ENCODE measurements at regions not wholly inside any gene's neighbourhood (a gene's known extent, or its start where the extent isn't known, plus 50 kb on each side); places are given as distances from the start of the nearest gene placed in this dataset.

DNA sequence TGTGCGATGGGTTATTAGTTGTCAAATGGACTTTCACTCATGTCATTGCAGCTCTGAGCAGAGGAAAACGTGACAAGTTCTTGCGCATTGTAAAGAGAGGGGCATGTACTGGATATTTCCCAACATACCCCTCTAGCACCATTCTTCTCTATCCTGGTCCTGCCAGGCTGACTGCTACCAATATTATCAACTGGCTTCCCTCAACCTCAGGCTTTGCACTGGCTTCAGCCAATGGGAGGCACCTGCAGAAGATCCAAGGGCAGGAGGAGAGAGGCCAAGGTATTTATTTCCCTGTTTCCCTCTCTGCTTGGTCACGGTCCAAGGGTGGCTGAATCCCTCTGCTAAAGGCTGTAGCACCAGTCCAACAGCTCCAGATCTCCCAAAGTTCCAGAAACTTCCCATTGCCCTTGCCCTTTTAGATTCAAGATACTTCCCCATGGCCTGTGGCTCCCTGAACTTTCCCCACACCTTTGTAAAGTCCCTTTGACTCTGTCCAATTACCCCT lies 175.6 kb upstream of the NECTIN1 start:
- peaks cover 9% of the 10 kb centered on the region; the same call in 1 of the 2 replicates for H3K27me3 ChIP-seq (ENCODE audit: low read depth)
- no peak for DNase-seq (ENCODE audit: low spot score in 2 of 2)
- in situ Hi-C loops (cut with MboI; ENCODE audit: low sequenced_read_pairs), result no loop called here
- no peaks in the 10 kb centered on the region for H3K9me3 ChIP-seq
- H3K4me3 ChIP-seq, result no peak overlapping the region
- H3K4me1 ChIP-seq, result no peaks in the 10 kb centered on the region
- no peaks in the 10 kb centered on the region for H3K36me3 ChIP-seq (replicated peaks)

DNA sequence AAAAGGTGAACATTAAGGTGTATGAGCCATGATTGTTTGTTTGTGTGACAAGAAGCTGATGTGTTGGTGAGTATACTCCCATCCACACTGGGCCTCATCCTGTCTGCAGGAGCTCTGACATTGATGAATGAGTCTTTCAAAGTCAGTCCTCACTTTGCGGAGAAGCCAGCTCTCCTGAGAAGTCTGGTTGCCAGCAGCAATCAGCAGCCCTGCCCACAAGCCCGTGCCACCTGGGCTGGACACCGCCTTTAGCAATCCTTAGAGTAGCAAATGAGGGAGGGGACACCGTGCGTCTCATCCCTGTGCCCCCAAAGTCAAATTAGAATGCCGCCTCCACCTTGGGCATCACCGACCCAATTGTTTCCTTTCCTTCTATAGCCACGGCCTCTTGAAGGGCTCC lies 174.8 kb upstream of the NECTIN1 start:
- Histone ChIP-seq H3K4me3 (no peak overlapping the region), H3K27me3 (ENCODE audit: low read depth) (peaks cover 6% of the 10 kb centered on the region; the same call in 1 of the 2 replicates), H3K4me1 (no peaks in the 10 kb centered on the region), H3K36me3 (replicated peaks) (no peaks in the 10 kb centered on the region), H3K9me3 (no peaks in the 10 kb centered on the region)
- in situ Hi-C loops (cut with MboI; ENCODE audit: low sequenced_read_pairs), result no loop called here
- DNase-seq (ENCODE audit: low spot score in 2 of 2), result no peak

DNA sequence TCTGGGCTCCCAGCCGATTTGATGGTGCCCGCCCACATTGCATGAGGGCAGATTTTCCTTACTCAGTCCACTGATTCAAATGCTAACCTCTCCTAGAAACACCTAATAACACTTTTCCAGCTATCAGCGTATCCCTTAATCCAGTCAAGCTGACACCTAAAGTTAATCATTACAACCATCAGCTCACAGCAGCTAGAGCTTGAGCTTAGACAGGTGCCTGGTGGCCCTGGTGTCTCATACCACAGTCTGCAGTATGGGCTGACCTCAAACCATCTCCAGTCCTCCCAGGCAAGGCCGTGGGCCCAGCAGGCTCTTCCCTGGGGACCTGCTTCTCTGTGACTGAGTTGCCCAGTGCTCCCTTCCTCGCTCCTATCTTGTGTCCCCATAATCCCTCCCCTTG lies 174.4 kb upstream of the NECTIN1 start:
- Histone ChIP-seq H3K4me1 (no peaks in the 10 kb centered on the region), H3K9me3 (no peaks in the 10 kb centered on the region), H3K4me3 (no peak overlapping the region), H3K36me3 (replicated peaks) (no peaks in the 10 kb centered on the region), H3K27me3 (ENCODE audit: low read depth) (peaks cover 3% of the 10 kb centered on the region; the same call in 1 of the 2 replicates)
- in situ Hi-C loops (cut with MboI; ENCODE audit: low sequenced_read_pairs), result no loop called here
- no peak for DNase-seq (ENCODE audit: low spot score in 2 of 2)

DNA sequence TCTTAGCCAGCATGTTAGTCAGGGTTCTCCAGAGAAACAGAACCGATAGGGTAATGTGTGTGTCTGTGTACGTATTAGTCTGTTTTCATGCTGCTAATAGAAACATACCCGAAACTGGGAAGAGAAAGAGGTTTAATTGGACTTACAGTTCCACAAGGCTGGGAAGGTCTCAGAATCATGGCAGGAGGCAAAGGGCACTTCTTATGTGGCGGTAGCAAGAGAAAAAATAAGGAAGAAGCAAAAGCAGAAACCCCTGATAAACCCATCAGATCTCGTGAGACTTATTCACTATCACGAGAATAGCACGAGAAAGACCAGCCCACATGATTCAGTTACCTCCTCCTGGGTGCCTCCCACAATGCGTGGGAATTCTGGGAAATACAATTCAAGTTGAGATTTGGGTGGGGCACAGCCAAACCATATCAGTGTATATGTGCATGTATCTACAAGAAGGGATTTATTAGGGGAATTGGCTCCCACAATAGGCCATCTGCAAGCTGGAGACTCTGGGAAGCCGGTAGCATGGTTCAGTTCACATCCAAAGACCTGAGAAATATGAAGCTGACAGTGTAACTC lies 173.7 kb upstream of the NECTIN1 start:
- Histone ChIP-seq H3K4me3 (no peak overlapping the region), H3K4me1 (no peaks in the 10 kb centered on the region), H3K36me3 (replicated peaks) (no peaks in the 10 kb centered on the region), H3K27me3 (ENCODE audit: low read depth) (peaks cover 3% of the 10 kb centered on the region; the same call in 1 of the 2 replicates), H3K9me3 (no peaks in the 10 kb centered on the region)
- in situ Hi-C loops (cut with MboI; ENCODE audit: low sequenced_read_pairs), result no loop called here
- DNase-seq (ENCODE audit: low spot score in 2 of 2), result no peak

DNA sequence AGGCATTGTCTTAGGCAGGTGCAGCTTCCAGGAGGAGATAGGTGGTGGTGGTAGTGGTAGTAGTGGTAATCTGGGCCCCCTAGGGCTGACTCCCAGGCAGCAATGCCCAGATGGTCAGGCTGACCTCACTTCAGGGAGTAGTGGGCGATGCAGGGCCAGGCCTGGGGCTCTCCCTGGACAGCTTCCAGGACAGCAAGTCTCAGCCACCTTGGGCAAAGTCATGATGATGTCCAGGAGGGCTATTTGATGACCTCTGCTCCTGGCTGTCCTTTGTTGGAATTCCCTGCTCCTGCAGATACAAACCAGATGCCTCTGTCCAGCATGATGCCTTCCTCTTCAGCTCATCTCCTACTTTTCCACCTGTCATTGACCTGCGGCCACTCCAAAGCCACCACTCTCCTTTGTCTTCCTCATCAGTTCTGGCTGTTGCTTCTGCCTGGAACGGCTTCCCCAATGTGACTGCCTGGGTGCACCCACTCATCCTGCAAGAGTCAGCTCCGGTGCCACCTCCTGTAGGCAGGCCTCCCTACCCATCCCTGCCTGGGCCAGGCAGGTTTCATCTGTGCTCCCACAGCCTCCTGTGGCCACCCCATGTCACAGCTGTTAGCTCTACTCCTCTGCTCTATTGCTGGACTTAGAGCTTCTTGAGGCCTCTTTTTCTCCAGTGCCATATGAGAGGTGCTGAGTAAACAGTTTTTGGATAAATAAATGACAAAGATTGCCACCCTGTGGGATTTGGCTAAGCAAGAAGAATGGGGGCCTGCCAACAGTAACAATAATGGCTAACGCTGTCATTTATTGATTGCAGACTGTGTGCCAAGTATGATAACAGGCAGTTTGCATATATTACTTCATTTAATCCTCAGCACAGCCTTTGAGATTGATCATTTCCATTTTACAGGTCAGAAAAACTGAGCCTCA lies 172.9 kb upstream of the NECTIN1 start:
- in situ Hi-C loops (cut with MboI; ENCODE audit: low sequenced_read_pairs), result no loop called here
- H3K9me3 ChIP-seq, result no peaks in the 10 kb centered on the region
- no peaks in the 10 kb centered on the region for H3K27me3 ChIP-seq (ENCODE audit: low read depth)
- H3K36me3 ChIP-seq (replicated peaks), result no peaks in the 10 kb centered on the region
- H3K4me1 ChIP-seq, result no peaks in the 10 kb centered on the region
- DNase-seq (ENCODE audit: low spot score in 2 of 2), result no peak
- no peak overlapping the region for H3K4me3 ChIP-seq

DNA sequence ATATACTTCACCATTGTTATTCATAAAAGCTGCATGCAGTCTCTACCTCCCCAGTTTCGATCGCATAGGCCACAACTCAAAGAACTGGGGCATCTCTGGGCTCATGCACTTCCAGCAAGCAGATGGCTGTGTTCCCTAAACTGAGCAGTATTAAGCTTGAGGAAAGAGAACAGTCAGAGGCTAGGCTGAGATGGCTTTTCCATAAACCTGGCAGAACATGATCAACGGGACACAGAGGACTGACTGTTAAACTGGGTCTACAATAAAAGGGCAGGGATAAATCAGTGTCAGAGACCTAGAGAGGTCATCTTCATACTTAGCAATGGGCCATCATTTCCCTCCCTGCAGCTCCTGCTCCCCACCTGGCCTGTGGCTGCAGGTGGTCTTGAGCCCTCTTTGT lies 171.0 kb upstream of the NECTIN1 start:
- H3K4me1 ChIP-seq, result no peaks in the 10 kb centered on the region
- no peaks in the 10 kb centered on the region for H3K27me3 ChIP-seq (ENCODE audit: low read depth)
- no peaks in the 10 kb centered on the region for H3K9me3 ChIP-seq
- DNase-seq (ENCODE audit: low spot score in 2 of 2), result no peak
- no peak overlapping the region for H3K4me3 ChIP-seq
- no peaks in the 10 kb centered on the region for H3K36me3 ChIP-seq (replicated peaks)
- in situ Hi-C loops (cut with MboI; ENCODE audit: low sequenced_read_pairs), result no loop called here

DNA sequence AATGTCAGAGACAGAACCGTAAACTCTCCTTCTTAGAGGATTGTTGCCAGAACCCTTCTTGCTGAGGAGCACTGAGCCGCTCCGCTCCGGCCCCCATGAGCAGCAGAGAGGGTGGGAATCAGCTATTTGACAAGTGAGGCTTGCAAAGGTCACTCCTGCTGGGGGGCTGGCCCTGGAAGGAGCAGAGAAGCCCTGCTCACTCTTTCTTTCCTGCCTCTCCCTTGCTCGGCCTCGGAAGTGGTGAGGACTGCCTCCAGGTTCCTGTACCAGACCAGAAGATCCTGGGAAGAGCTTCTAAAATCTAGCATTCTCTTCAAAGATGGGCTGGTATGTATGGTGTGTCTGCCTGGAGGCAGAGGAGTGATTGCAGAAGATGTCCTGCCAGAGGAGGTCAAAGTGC lies 168.6 kb upstream of the NECTIN1 start:
- Histone ChIP-seq H3K4me3 (no peak overlapping the region), H3K4me1 (no peaks in the 10 kb centered on the region), H3K36me3 (replicated peaks) (no peaks in the 10 kb centered on the region), H3K27me3 (ENCODE audit: low read depth) (0 out of 2 replicates have a peak, but pooled peaks cover 3% of the 10 kb centered on the region), H3K9me3 (no peaks in the 10 kb centered on the region)
- in situ Hi-C loops (cut with MboI; ENCODE audit: low sequenced_read_pairs), result no loop called here
- DNase-seq (ENCODE audit: low spot score in 2 of 2), result no peak

DNA sequence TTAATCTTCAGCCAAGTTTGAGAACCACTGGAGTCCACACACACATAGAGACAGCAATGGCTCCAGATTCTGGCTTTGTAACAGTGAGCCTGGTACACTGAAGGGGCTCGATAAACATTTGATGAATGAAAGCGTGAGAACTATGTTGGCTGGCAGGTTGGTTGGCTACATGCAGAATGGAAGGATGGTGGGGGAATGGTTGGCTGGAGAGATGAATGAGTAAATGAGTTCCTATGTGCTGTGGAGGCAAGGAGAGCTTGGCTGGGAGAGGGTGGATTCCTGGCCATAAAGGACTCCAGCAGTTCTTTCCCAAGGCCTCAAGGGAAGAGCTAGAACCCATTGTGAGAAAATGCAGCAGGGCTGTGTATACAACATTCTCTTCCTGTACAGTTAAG lies 168.0 kb upstream of the NECTIN1 start:
- Histone ChIP-seq H3K36me3 (replicated peaks) (no peaks in the 10 kb centered on the region), H3K9me3 (no peaks in the 10 kb centered on the region), H3K4me1 (no peaks in the 10 kb centered on the region), H3K27me3 (ENCODE audit: low read depth) (0 out of 2 replicates have a peak, but pooled peaks cover 3% of the 10 kb centered on the region), H3K4me3 (no peak overlapping the region)
- in situ Hi-C loops (cut with MboI; ENCODE audit: low sequenced_read_pairs), result no loop called here
- DNase-seq (ENCODE audit: low spot score in 2 of 2), result no peak

DNA sequence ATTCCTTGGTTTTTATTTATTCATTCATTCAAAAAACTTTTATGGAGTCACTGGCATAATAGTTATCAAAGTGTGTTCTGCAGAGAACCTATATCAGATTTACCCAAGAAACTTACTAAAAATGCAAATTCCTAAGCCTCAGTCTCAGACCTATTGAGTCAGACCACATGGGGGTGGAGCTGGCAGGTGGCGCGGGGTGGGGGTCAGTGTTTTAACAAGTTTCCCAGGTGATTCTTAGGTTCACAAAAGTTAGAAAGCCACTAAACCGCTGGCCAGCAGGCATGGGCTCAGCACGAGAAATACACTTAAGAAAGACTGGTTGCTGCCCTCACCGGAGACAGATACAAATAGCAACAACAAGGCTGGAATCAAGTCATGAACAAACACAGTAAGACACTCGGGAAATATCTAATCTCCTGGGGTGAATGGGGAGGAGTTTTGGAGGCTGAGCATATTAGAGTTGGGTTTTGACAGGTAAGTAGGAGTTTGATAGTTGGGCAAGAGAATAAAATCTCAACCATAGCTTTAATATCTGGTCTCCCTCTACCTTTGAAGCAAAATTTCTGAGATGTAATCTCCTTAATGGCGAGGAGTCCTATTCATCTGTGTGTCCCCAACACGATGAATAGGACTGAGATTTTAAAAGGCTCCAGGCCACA lies 167.5 kb upstream of the NECTIN1 start:
- in situ Hi-C loops (cut with MboI; ENCODE audit: low sequenced_read_pairs), result no loop called here
- Histone ChIP-seq H3K4me1 (no peaks in the 10 kb centered on the region), H3K4me3 (no peak overlapping the region), H3K36me3 (replicated peaks) (no peaks in the 10 kb centered on the region), H3K9me3 (no peaks in the 10 kb centered on the region), H3K27me3 (ENCODE audit: low read depth) (0 out of 2 replicates have a peak, but pooled peaks cover 3% of the 10 kb centered on the region)
- DNase-seq (ENCODE audit: low spot score in 2 of 2), result no peak

DNA sequence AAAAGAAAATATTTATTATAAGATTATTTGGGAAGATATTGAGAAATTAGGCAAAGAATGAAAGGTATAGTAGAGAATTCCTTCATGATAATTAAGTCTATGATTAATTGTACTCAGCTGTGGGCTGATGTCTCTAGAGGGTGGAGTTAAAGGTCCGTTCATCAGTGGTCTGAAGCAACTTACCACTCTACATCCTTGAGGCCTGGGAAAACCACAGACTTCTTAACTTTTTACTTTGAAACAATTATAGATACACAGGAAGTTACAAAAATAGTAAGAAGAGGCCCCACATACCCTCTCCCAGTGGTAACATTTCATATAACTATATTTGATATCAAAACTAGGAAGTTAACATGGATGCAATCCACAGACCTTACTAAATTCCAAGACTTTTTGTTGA lies 167.0 kb upstream of the NECTIN1 start:
- H3K4me3 ChIP-seq, result no peak overlapping the region
- no peaks in the 10 kb centered on the region for H3K4me1 ChIP-seq
- H3K36me3 ChIP-seq (replicated peaks), result no peaks in the 10 kb centered on the region
- in situ Hi-C loops (cut with MboI; ENCODE audit: low sequenced_read_pairs), result no loop called here
- no peaks in the 10 kb centered on the region for H3K9me3 ChIP-seq
- H3K27me3 ChIP-seq (ENCODE audit: low read depth), result 0 out of 2 replicates have a peak, but pooled peaks cover 3% of the 10 kb centered on the region
- no peak for DNase-seq (ENCODE audit: low spot score in 2 of 2)

DNA sequence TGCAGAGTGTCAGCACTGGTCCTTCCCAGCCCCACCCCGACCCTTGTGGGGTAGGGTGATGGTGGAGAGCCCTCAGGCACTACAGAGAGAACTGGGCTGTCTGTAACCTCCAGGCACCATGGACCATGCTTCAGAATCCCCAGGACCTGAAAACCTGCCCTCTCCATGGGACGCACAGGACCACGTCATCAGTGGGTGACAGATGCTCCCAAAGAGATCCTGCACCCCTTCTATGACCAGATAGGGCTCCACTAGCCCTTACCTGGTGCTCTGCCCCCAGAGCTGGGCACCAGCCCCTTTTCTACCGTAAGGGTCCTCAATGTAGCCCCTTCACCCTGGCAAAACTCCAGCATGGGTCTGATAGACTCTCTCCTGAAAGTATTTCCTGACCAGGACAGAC lies 165.9 kb upstream of the NECTIN1 start:
- H3K36me3 ChIP-seq (replicated peaks), result no peaks in the 10 kb centered on the region
- H3K4me1 ChIP-seq, result no peaks in the 10 kb centered on the region
- H3K27me3 ChIP-seq (ENCODE audit: low read depth), result 0 out of 2 replicates have a peak, but pooled peaks cover 3% of the 10 kb centered on the region
- no peaks in the 10 kb centered on the region for H3K9me3 ChIP-seq
- no peak for DNase-seq (ENCODE audit: low spot score in 2 of 2)
- no peak overlapping the region for H3K4me3 ChIP-seq
- in situ Hi-C loops (cut with MboI; ENCODE audit: low sequenced_read_pairs), result no loop called here

DNA sequence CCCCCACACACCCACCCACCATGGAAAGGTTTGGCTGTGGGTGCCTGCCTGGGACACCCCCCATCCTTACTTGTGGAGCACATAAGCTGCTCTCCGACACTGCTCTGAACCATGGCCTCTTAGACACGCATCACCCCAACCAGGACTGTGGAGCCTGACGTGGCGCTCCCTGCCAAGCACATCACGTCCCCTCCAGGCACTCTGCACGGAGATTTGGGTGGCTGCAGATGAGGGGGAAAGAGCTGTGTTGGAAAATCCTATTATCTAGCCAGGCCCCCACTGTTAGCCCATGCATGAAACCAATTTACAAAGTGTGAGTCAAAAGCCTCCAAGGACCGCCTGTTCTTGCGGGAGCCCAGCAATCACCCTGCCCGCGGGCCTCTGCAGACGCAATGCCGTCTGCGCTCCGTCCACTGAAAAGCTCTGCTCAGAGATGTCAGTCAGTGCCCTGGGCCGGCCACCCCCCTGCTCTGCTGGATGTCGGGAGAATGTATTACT lies 163.4 kb upstream of the NECTIN1 start:
- no peaks in the 10 kb centered on the region for H3K36me3 ChIP-seq (replicated peaks)
- H3K4me1 ChIP-seq, result no peaks in the 10 kb centered on the region
- no peaks in the 10 kb centered on the region for H3K9me3 ChIP-seq
- in situ Hi-C loops (cut with MboI; ENCODE audit: low sequenced_read_pairs), result no loop called here
- no peak overlapping the region for H3K4me3 ChIP-seq
- H3K27me3 ChIP-seq (ENCODE audit: low read depth), result 0 out of 2 replicates have a peak, but pooled peaks cover 3% of the 10 kb centered on the region
- no peak for DNase-seq (ENCODE audit: low spot score in 2 of 2)

DNA sequence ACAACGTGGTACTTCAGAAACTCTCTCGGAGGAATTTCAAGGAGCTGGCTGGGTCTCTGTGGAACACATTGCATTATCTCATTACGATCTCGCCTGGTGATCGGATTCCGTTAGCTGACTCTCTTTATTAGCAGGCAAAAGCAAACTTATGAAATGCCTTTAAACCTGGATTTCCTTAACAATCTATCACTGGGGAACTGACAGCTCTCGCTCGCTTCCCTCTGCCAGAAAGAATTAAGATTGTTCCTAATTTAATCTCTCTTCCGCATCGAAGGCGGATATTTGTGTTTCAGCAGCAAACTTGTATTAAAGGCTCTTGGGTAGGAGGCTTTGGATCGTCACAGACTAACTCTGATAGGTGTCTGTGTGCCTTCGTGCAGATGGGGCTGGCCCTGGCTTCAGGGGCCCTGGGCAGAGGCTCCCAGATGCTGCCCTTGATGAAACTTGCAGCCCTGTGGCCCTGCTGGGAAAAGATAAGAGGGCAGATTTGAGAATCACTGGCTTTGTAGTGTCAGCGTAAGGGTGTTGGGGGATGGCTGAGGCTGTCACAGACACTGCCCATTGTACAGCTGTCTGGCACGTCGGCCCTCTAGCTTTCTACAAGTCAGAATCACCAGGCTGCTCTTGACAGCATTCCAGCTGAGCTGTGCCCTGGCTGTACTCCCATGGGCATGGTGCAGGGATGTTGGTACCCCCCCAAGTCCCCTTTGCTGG lies 162.2 kb upstream of the NECTIN1 start:
- Histone ChIP-seq H3K4me3 (no peak overlapping the region), H3K36me3 (replicated peaks) (no peaks in the 10 kb centered on the region), H3K9me3 (no peaks in the 10 kb centered on the region), H3K4me1 (no peaks in the 10 kb centered on the region), H3K27me3 (ENCODE audit: low read depth) (0 out of 2 replicates have a peak, but pooled peaks cover 3% of the 10 kb centered on the region)
- in situ Hi-C loops (cut with MboI; ENCODE audit: low sequenced_read_pairs), result no loop called here
- DNase-seq (ENCODE audit: low spot score in 2 of 2), result no peak

Measured in HAP-1 (cell line).